Right lobe of liver (tissue), 6 donors: ENCODE measurements at regions not wholly inside any gene's neighbourhood (a gene's known extent, or its start where the extent isn't known, plus 50 kb on each side); places are given as distances from the start of the nearest gene placed in this dataset.

Experiments used
- ATAC-seq, 4 donors: fragments of 200-7000 bp; cut with Tn5 transposase; one replicate each; pipeline ENCODE4 v1.9.1; 2020; ENCODE audit warnings: mild to moderate bottlenecking in 4 of 4, moderate library complexity in 4 of 4
- DNase-seq, 3 donors: peaks; one replicate each; pipeline ENCODE4 v3.0.0-alpha.2; 2020
- H3K27ac ChIP-seq, 3 donors: fragments of 200-600 bp; one replicate each; pipeline ENCODE4 v1.8.0; 2022
- H3K27me3 ChIP-seq, 2 donors: fragments of 200-600 bp; one replicate each; pipeline ENCODE4 v1.8.0; 2022
- H3K36me3 ChIP-seq, 4 donors: fragments of 200-600 bp; sonication (generic) in 1 of 4; one replicate each; pipeline versions ENCODE4 v1.5.1 to v1.8.0; 2017 to 2022; ENCODE audit warnings: control low read depth in 1 of 4
- H3K4me1 ChIP-seq, 4 donors: fragments of 200-600 bp; sonication (generic) in 1 of 4; one replicate each; pipeline versions ENCODE4 v1.5.1 to v1.8.0; 2017 to 2022; ENCODE audit warnings: control low read depth in 1 of 4
- H3K4me3 ChIP-seq, 3 donors: fragments of 200-600 bp; one replicate each; pipeline ENCODE4 v1.8.0; 2022
- H3K9me3 ChIP-seq, 4 donors: fragments of 200-600 bp; sonication (generic) in 1 of 4; one replicate each; pipeline versions ENCODE4 v1.5.1 to v1.8.0; 2017 to 2022; ENCODE audit warnings: control low read depth in 1 of 4
- CTCF ChIP-seq, 4 donors: fragments of 200-600 bp in 3 of 4; fragments of 450-650 bp in 1 of 4; IDR thresholded peaks; one replicate each; pipeline versions ENCODE4 v1.5.1 to v1.8.0; 2016 to 2022; ENCODE audit warnings: antibody characterized with exemption in 4 of 4, mild to moderate bottlenecking in 2 of 4
- POLR2A ChIP-seq: fragments of 450-650 bp; IDR thresholded peaks from one replicate; pipeline ENCODE4 v1.6.1; 2017; ENCODE audit warnings: antibody characterized with exemption, mild to moderate bottlenecking
- WGBS: methylation state at CpG from one replicate; pipeline ENCODE4 v1.1.6; 2018; ENCODE audit warnings: low coverage, low lambda C conversion rate; ENCODE audit not compliant: insufficient coverage; ENCODE audit errors: missing lambda C conversion rate; 5-methylcytosine and 5-hydroxymethylcytosine counted together
- intact Hi-C, 2 donors: fragments of 100-400 bp; cut with DNase I; formaldehyde crosslinking; loops; one replicate each; pipeline versions ENCODE4 v1.11.2 to v1.14.1; 2022
- donor health status: DM: no; HTN: yes; CAD: no.
- donor health status: DM: no; HTN: no; CAD: no.
- donor health status: DM: no; HTN: no; CAD: no.
- donor health status: DM: no; HTN: yes; CAD: no.
- donor health status: DM: no; HTN: yes; CAD: no.

GRCh38 chr4:53649357-53649756, 58.1 kb upstream of the LNX1 start:
- peaks cover 0 to 31% (median 15%) of the 10 kb centered on the region in 4 donors for H3K4me1 ChIP-seq
- no peak for TF ChIP-seq POLR2A
- no peak for TF ChIP-seq CTCF (IDR thresholded peaks at IDR 0.05)
- no CpG with 5 or more reads among the region's 2 CpGs for WGBS
- H3K9me3 ChIP-seq = no peaks in the 10 kb centered on the region
- H3K27ac ChIP-seq = no peak overlapping the region
- ATAC-seq (no peak), DNase-seq (no peak)
- no peak overlapping the region for H3K4me3 ChIP-seq
- H3K36me3 ChIP-seq = no peaks in the 10 kb centered on the region
- H3K27me3 ChIP-seq = no peaks in the 10 kb centered on the region
- intact Hi-C loops = no loop called here

GRCh38 chr4:53647547-53647946, 56.3 kb upstream of the LNX1 start:
- peaks cover 0 to 17% (median 7%) of the 10 kb centered on the region in 4 donors for H3K4me1 ChIP-seq
- H3K36me3 ChIP-seq = no peaks in the 10 kb centered on the region
- H3K9me3 ChIP-seq = no peaks in the 10 kb centered on the region
- no peaks in the 10 kb centered on the region for H3K27me3 ChIP-seq
- ATAC-seq (peak in 1 of 4 donors; percentile 35), DNase-seq (no peak)
- H3K4me3 ChIP-seq = no peak overlapping the region
- WGBS = 64% methylated on average over 5 of the region's 5 CpGs
- no peak for TF ChIP-seq CTCF (IDR thresholded peaks at IDR 0.05)
- TF ChIP-seq POLR2A = no peak
- intact Hi-C loops = no loop called here
- H3K27ac ChIP-seq = no peak overlapping the region

- ATAC-seq (peak in 1 of 4 donors; percentile 14), DNase-seq (no peak)
- intact Hi-C loops = no loop called here
- Histone ChIP-seq H3K27me3 (no peaks in the 10 kb centered on the region), H3K9me3 (no peaks in the 10 kb centered on the region), H3K27ac (no peak overlapping the region), H3K4me1 (peaks cover 0 to 15% (median 7%) of the 10 kb centered on the region in 4 donors), H3K36me3 (no peaks in the 10 kb centered on the region), H3K4me3 (no peak overlapping the region)
- WGBS = 33% methylated on average over 3 of the region's 3 CpGs
- TF ChIP-seq CTCF (IDR thresholded peaks at IDR 0.05) = no peak
- TF ChIP-seq POLR2A = no peak
Observed at GRCh38 chr4:53646795-53647194, 55.5 kb upstream of the LNX1 start.

GRCh38 chr4:53645108-53645507, 53.8 kb upstream of the LNX1 start:
- Histone ChIP-seq H3K9me3 (no peaks in the 10 kb centered on the region), H3K36me3 (no peaks in the 10 kb centered on the region), H3K4me1 (peaks cover 0 to 15% (median 7%) of the 10 kb centered on the region in 4 donors), H3K27me3 (no peaks in the 10 kb centered on the region), H3K4me3 (no peak overlapping the region), H3K27ac (peak overlapping the region; percentile 54 to 85 (median 58))
- intact Hi-C loops = no loop called here
- no peak for TF ChIP-seq CTCF (IDR thresholded peaks at IDR 0.05)
- no peak for TF ChIP-seq POLR2A
- DNase-seq (peak in 1 of 3 donors; percentile 62), ATAC-seq (peak; percentile 43 to 71 (median 65))
- WGBS = 39% methylated on average over 3 of the region's 3 CpGs

GRCh38 chr4:53644607-53645006, 53.3 kb upstream of the LNX1 start:
- Histone ChIP-seq H3K27me3 (no peaks in the 10 kb centered on the region), H3K9me3 (no peaks in the 10 kb centered on the region), H3K36me3 (no peaks in the 10 kb centered on the region), H3K4me1 (peaks cover 0 to 15% (median 7%) of the 10 kb centered on the region in 4 donors), H3K4me3 (no peak overlapping the region), H3K27ac (peak overlapping the region; percentile 54 to 85 (median 58))
- TF ChIP-seq POLR2A (no peak), CTCF (IDR thresholded peaks at IDR 0.05) (no peak)
- 26% methylated on average over 3 of the region's 3 CpGs for WGBS
- ATAC-seq (peak; percentile 89 to 98 (median 94)), DNase-seq (peak; percentile 50 to 92 (median 88))
- intact Hi-C loops = no loop called here
